ENCODE measurements at regions not wholly inside any gene's neighbourhood (a gene's known extent, or its start where the extent isn't known, plus 50 kb on each side); places are given as distances from the start of the nearest gene placed in this dataset. TPM values are rescaled to one million over a fixed set of nuclear protein-coding genes. Genes with fewer than 3 reads are reported as not detected.

GRCh38 chr3:31481697-31482096 is 51.0 kb upstream of the STT3B start:
- H3K27me3 ChIP-seq, result no peaks in the 10 kb centered on the region
- peaks cover 3% of the 10 kb centered on the region for H3K4me1 ChIP-seq (ENCODE audit: insufficient read depth)
- no peak for TF ChIP-seq CTCF (IDR thresholded peaks at IDR 0.05)
- TF ChIP-seq POLR2A (IDR thresholded peaks at IDR 0.05), result no peak
- TF ChIP-seq EP300 (IDR thresholded peaks at IDR 0.05), result no peak
- DNase-seq, result no peak
- no peak overlapping the region for H3K27ac ChIP-seq
- intact Hi-C loops (cut with DNase I), result no loop called here
- no peak overlapping the region for H3K4me3 ChIP-seq
- 88 to 91% (median 88%) methylated on average over 3 of the region's 3 CpGs for WGBS, 3 donors
- no peaks in the 10 kb centered on the region for H3K36me3 ChIP-seq
- H3K9me3 ChIP-seq, result no peaks in the 10 kb centered on the region

GRCh38 chr3:31482493-31483200 is 50.1 kb upstream of the STT3B start:
- no peaks in the 10 kb centered on the region for H3K36me3 ChIP-seq
- no peak overlapping the region for H3K4me3 ChIP-seq
- H3K27me3 ChIP-seq, result no peaks in the 10 kb centered on the region
- intact Hi-C loops (cut with DNase I), result no loop called here
- H3K9me3 ChIP-seq, result no peaks in the 10 kb centered on the region
- no peaks in the 10 kb centered on the region for H3K4me1 ChIP-seq (ENCODE audit: insufficient read depth)
- no peak for TF ChIP-seq POLR2A (IDR thresholded peaks at IDR 0.05)
- no peak for TF ChIP-seq CTCF (IDR thresholded peaks at IDR 0.05)
- TF ChIP-seq EP300 (IDR thresholded peaks at IDR 0.05), result no peak
- no peak for DNase-seq
- H3K27ac ChIP-seq, result no peak overlapping the region
- WGBS, 3 donors, result 63 to 69% (median 68%) methylated on average over 3 of the region's 3 CpGs

Small RNA genes in the stretch of these regions (microRNA-seq; reads per million reads assigned to microRNA genes)
- gene MIR466, result 12.0 to 29.1 (median 15.6) reads per million in 3 donors

Small RNA genes in the stretch of these regions (small RNA-seq; reads per million reads assigned to genes)
- gene MIR466 (not detected), gene RNA5SP127 (not detected)
